ENCODE measurements at regions not wholly inside any gene's neighbourhood (a gene's known extent, or its start where the extent isn't known, plus 50 kb on each side); places are given as distances from the start of the nearest gene placed in this dataset.

- in situ Hi-C loops (cut with MboI) (no loop called here), intact Hi-C loops (cut with micrococcal nuclease; ENCODE audit: unreplicated experiment) (no loop called here)
- Histone ChIP-seq H3K9ac (ENCODE audit: control insufficient read depth, insufficient read depth, low read length) (no peak overlapping the region), H3K4me1 (ENCODE audit: control insufficient read depth, insufficient read depth, low read length) (no peaks in the 10 kb centered on the region), H3K9me3 (replicated peaks; ENCODE audit: control insufficient read depth, insufficient read depth, low read length) (no peaks in the 10 kb centered on the region), H3K79me2 (ENCODE audit: control insufficient read depth, insufficient read depth, low read length) (no peaks in the 10 kb centered on the region), H3K4me2 (ENCODE audit: control insufficient read depth, insufficient read depth) (no peak overlapping the region), H3K36me3 (ENCODE audit: control insufficient read depth in 2 of 2, insufficient read depth in 2 of 2, low read length in 1 of 2) (no peaks in the 10 kb centered on the region), H3K4me3 (no peak overlapping the region), H3K27ac (ENCODE audit: control insufficient read depth, insufficient read depth) (no peak overlapping the region), H2AFZ (ENCODE audit: control insufficient read depth, low read depth, low read length) (no peak overlapping the region), H3K27me3 (replicated peaks in 1 of 2; ENCODE audit: control insufficient read depth in 2 of 2, insufficient read depth in 2 of 2, low read length in 1 of 2) (no peaks in the 10 kb centered on the region), H4K20me1 (ENCODE audit: control insufficient read depth, insufficient read depth) (no peaks in the 10 kb centered on the region)
- TF ChIP-seq SREBF2 (IDR thresholded peaks at IDR 0.05; ENCODE audit: low read length) (no peak), KDM1A (IDR thresholded peaks at IDR 0.05; ENCODE audit: borderline replicate concordance) (no peak), TCF3 (IDR thresholded peaks at IDR 0.05; ENCODE audit: borderline replicate concordance, insufficient read depth, low read depth, low read length) (no peak), SUZ12 (IDR thresholded peaks at IDR 0.05; ENCODE audit: unreplicated experiment) (no peak), NR2C2 (IDR thresholded peaks at IDR 0.05; ENCODE audit: borderline replicate concordance, control insufficient read depth, insufficient read length, low read depth) (no peak), PAX8 (IDR thresholded peaks at IDR 0.05) (no peak), HDAC2 (IDR thresholded peaks at IDR 0.05) (no peak), SIX5 (IDR thresholded peaks at IDR 0.05; ENCODE audit: low read depth, low read length, severe bottlenecking) (no peak), KAT2A (conservative IDR thresholded peaks at IDR 0.05; ENCODE audit: control insufficient read depth, low read depth, low read length) (no peak), USF1 (IDR thresholded peaks at IDR 0.05; ENCODE audit: borderline replicate concordance, extremely low read length, insufficient read depth, low read depth, low read length) (no peak)
- RAD21 ChIA-PET (ENCODE audit: unreplicated experiment) = no interaction called here
- ATAC-seq = no peak
- SMC1A ChIA-PET (ENCODE audit: uncharacterized antibody, unreplicated experiment) = no interaction called here
- WGBS (ENCODE audit: insufficient coverage, insufficient replicate concordance, low lambda C conversion rate, missing lambda C conversion rate) = 0% methylated on average over 1 of the region's 1 CpG
- POLR2A ChIA-PET = no interaction called here
- CTCF ChIA-PET = no interaction called here
- no TSS peak for BruUV-seq (replicated peaks)
- FAIRE-seq = no peak
- DNase-seq (ENCODE audit: low read depth, low spot score) = no peak
Measured at GRCh38 chr6:19368511-19368910, 468.7 kb upstream of the ID4 start.

Data from GM12878 (cell line).